NCI-H128 (cell line): ENCODE measurements at regions not wholly inside any gene's neighbourhood (a gene's known extent, or its start where the extent isn't known, plus 50 kb on each side); places are given as distances from the start of the nearest gene placed in this dataset.

Source experiments
- DNase-seq: peaks from one replicate; lab custom pipeline; 2025; ENCODE audit not compliant: unreplicated experiment; lab: John Stamatoyannopoulos, UW

DNA sequence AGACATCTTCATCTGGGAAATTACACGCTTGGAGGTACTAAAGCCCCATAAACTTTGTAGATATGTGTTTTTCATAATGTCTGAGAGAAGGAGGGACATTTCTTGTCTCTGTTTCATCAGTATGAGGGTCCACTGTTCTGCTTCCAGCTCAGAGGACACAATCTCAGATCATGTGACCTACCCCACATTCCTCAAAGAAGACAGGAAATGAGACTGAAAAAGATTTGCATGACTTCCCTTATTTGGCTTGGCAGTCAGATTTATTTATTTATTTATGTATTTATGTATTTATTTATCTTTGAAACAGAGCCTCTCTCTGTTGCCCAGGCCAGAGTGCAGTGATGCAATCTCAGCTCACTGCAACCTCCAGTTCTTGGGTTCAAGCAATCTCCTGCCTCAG is 463.7 kb upstream of the RGPD4 start:
- DNase-seq = no peak

DNA sequence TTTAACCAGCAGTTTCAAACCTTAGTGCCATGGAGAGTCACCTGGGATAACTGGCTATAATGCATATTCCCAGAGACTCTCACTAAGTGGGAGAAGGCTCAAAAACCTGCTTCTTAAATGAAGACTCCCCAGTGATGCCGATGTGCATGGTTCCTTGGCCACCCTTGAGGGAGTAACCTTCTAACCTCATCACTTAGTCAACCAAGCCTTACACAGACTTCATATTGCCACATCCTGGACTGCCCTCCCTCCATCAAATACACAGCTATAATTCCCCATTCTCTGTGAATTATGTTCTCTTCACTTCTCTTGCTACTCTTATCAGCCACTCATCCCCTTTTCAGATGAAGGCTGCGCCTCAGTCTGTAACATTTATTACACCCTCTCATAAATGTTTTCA is 462.9 kb upstream of the RGPD4 start:
- DNase-seq = no peak

DNA sequence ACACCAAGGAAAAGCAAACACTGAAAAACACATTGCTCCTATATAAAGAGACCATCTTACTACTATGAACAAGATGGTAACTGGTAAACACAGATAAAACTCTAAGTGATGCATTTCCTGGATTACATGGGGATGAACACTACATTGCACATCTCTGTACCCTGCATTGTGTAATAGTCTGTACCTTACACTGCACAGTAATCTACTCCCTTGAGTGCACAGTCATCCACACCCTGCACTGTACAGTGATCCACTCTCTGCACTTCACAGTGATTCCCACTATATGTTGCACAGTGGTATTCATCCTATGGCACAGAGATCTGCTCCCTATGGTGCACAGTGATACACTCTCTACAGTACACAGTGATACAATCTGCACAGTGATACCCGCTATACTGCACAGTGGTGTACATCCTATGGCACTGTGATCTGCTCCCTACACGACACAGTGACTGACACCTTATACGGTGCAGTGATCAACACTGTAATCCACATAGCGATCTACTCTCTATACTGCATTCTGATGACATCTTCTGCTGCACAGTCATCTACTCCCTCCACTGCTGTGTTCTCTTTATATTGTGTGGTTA is 462.2 kb upstream of the RGPD4 start:
- no peak for DNase-seq

DNA sequence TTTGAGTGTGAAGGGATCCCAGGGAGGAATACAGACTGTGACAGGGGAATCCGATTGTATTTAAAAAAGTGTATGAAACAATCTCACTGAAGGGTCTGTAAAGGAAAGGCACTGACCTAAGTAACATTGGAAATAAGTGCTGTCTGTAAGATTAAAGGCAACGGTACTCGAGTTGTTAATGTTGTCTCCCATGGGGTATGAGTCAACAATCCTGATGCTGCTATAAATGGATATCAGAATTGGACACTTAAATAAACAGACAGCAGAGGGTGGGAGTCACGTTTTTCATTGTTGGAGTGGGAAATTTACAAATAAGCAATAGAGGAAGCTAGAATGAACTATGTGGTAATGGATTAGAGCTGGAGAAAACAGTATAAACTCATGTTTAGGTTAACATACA is 452.4 kb upstream of the RGPD4 start:
- DNase-seq = no peak

DNA sequence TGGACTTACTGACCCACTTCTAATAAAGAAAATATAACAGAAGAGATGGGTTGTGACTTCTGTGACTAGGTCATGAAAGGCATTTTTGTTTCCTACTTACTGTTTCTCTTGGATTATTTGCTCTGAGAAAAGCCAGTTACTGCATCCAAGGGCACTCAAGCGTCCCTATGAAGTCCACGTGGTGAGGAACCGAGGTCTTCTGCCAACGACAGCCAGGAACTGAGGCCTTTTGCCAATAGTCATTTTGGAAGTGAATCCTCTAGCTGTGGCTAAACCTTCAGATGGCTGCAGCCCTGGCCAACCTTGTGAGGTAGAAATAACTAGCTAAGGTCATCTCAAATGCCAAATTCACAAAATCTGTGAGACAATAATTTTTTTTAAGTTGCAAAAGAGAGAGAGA is 449.8 kb upstream of the RGPD4 start:
- no peak for DNase-seq

DNA sequence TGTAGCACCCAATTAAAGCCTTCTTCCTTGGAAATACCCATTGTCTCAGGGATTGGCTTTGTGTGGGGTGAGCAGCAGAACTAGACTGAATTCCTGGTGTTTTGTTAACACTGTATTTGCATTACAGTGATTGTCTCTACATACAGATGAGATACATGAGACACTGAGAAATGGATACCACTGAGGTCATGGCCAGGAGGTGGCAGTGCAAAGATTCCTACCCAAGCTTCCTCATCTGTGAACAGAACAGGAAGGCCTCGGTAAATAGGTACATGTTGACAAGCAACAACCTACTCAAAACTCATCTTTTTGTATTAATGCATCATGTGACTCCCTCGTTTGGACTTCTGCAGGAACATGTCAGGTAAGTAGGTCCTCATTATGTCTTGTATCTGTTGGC is 445.8 kb upstream of the RGPD4 start:
- no peak for DNase-seq

DNA sequence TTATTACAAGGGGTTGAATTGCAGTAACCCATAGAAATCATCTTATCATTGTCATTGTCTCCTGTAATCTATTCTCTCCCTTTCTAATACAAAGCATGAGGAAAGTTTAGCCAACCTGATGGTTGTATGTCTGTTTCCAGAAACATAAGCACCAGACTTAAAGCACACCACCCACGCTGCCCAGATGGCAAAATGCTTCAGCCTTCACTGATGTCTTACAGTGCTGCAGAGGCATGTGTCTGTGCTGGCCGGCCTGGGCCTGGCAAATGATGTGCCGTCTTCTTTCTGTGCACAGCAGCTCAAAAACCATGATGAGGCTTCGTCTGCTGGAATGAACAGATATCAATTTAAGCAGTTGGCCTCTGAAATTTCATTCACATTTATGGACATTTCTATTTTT is 443.0 kb upstream of the RGPD4 start:
- DNase-seq = no peak

DNA sequence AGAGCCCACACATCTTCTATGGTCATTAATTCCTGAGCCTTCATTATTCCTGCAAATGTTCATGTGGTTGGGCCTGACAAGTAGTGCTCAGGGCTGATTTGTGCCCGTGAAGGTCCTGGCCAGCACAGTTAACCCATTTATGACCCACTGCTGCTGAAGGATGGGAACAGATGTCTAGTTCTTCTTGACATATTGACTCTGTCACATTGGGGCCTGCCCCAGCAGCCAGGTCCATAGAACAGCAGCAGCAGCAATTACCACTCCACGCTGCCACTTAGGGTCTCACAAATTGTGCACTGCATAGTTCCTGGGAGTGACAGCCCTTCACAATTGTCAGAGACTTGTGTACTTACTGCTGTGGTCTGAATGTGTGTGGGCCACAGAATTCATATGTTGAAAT is 442.3 kb upstream of the RGPD4 start:
- DNase-seq = no peak

DNA sequence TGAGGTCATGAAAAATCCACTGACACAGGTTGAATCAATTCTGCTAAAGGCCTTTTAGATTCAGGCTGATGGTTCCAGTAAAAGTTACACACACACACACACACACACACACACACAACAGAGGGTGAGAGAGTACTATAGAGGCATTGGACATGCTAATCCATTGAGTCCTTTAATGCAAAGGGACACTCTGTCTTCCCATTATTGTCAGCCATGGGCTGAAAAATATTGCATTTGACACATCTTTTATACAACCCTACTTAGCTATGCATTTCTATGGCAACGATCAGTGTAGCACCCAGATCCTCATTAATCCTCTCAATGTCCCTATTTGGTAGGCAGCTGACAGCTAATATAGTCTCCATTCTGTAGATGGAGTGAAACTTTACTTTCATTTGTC is 440.8 kb upstream of the RGPD4 start:
- no peak for DNase-seq

DNA sequence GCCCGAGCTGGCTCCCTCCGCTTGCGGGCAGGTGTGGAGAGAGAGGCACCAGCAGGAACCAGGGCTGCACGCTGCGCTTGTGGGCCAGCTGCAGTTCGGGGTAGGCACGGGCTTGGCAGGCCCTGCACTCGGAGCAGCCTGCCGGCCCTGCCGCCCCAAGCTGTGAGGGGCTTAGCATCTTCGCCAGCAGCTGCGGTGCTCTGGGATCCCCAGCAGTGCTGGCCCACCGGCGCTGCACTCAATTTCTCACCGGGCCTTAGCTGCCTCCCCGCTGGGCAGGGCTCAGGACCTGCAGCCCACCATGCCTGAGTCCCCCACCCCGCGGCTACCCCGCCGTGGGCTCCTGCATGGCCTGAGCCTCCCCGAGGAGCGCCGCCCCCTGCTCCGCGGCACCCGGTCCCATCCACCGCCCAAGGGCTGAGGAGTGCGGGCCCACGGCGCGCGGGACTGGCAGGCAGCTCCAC is 434.4 kb upstream of the RGPD4 start:
- DNase-seq = no peak

DNA sequence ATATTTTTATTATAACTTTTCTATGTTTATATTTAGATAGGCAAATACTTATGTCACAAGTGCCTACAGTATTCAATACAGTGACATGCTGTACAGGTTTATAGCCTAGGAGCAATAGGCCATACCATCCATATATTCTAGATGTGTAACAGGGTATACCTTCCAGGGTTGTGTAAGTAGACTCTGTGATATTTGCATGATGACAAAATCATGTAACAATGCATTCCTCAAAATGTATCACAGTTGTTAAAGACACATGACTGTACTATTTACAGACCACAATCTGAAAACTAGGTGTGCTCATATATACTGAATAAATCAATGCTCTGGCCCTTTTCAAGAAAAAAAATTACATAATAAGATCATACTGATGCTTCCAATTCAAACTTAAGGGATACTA is 433.2 kb upstream of the RGPD4 start:
- no peak for DNase-seq

DNA sequence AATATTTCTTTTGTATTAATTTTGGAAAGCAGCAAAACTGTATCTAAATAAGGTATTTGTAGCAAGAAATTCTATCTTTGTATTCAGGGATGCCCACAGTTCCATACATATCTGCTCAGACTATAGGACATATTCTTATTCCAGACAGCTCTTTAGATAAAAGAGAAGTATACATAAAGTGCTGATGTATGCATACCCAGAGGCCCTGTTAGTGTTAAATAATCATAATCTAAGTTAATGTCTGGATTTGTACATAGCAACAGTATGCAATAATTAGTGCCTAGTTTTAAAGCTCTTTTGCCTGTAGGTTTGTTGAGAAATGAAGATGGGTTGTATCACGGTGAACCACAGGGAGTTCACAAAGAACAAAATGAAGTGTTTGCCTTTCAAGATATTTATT is 428.0 kb upstream of the RGPD4 start:
- no peak for DNase-seq

DNA sequence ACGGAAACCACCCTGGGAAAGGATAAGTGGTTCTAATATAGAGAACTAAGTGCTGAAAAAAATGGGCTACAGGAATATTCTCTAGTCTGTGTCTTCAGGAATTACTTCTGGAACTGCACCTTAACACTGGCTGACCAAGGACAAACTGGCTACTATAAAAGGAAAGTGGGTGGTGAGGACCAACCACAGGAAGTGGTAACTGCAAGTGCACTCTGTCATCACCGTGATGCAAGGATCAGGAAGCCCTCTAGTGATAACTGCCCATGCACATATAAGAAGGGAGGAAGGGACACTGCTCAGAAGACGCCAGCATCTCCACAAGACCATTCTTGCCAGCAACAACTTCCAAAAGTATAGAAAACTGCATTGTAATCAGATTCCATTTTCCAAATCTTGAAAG is 424.4 kb upstream of the RGPD4 start:
- DNase-seq = no peak

DNA sequence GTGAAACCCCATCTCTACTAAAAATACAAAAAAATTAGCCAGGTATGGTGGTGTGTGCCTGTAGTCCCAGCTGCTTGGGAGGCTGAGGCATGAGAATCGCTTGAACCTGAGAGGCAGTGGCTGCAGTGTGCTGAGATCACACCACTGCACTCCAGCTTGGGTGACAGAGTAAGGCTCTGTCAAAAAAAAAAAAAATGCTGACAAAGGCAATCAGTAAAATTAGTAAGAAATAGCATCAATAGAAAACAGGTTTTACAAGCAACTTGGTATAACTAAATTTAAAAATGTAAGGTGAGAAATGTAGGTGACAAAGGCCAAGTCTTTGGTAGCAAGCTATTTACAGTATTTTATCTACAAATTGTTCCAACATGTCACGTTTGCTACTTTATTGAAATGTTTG is 421.4 kb upstream of the RGPD4 start:
- no peak for DNase-seq

DNA sequence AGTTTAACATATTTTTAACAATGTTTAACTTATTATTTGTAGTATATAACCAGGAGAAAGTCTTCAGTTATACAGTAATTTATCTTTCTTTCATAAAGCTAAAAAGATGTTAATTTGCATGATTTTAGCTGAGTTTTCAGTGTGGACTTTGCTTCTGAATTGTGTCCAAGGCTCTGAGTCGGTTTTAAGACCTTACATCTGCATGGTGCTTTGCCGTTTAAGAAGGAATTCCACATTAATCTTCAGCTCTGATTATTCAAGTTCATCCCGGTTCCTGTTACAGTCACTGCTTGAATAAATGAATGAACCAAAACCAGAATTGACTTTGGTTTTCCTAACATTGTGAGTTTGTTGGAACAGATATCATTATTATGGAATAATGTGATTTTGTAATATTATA is 419.7 kb upstream of the RGPD4 start:
- DNase-seq = no peak

DNA sequence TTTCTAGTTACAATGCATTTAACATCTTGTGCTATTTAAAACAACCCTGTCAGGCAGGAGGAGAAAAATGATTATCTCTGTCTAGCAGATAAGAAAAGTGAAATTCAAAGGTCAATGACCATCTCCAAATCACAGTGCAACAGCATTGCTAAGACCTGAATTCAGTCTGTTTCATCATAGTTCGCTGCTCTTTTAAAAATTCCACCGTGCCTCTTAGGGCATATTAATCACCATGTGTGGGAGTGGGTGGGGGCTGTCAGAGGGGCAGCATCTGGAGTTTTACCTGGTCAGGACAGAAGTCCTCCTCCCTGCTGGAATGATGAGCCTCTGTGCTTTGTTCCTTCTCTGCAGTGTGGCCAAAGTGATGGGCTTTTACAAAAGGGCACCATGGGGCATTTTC is 418.7 kb upstream of the RGPD4 start:
- no peak for DNase-seq

DNA sequence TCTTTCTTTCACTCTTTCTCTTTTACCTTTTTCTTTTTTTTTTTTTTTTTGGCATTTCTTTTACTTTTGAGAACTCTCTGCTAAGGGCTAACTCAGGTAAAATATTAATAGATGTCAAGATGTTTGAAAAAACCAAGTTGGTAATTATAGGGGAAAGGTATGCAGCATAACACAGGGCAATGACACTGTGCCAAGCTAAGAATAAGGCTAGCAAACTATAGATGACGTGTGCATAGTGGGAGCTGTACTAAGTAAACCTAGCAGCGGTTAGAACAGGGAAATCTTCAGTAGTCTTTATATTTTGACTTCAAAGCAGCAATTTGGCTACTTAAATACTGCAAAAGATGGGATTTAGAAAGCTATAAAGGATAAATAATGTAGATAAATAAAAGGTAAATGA is 415.4 kb upstream of the RGPD4 start:
- no peak for DNase-seq

DNA sequence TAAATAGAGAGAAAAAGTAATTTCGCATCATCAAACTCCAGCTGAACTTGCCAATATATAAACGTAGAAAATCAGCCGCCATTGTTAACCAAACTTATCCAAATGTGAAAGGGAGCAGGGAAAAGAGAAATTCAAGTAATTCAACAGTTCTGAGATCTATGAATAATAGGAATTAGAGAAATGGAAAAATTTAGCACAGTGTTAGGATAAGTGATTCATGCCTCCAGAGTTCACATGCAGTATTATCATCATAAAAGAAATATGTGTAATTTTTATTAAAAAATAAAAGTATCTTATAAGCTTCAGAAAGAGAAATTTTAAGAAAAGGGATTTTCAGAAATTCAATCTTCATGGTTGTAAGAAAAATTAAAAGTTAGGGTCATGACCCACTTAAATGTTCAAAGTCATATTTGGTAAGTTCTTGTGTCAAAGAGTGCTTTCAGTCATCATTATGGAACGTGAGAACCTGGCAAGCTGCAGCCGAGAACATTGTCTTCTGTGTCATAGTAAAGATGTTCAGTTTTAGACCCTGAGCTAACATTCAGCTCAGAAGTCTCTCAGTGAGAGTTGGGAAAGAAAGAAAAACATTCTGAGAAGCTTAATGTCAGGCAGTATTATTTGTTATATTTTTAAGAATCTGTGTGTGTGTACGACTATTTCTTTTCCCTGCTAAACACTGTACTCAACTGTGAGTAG is 414.3 kb upstream of the RGPD4 start:
- no peak for DNase-seq

DNA sequence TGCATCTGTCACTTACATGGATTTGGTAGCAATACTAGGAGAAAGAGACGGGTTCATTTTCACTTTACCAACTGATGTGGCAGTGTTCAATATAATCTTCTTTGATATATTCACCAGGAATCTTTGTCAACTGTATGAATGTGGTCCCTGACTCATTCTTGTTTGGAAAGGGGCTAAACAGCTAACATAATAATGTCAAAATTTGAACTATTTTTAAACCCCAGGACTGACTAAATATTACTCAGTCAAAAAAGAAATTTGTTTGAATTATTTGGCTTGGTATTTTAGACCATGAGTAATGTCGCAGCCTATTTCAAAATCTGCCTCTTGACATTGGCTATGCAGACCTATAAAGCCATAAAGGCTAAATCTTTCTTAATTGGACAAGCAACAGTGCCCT is 413.7 kb upstream of the RGPD4 start:
- no peak for DNase-seq

DNA sequence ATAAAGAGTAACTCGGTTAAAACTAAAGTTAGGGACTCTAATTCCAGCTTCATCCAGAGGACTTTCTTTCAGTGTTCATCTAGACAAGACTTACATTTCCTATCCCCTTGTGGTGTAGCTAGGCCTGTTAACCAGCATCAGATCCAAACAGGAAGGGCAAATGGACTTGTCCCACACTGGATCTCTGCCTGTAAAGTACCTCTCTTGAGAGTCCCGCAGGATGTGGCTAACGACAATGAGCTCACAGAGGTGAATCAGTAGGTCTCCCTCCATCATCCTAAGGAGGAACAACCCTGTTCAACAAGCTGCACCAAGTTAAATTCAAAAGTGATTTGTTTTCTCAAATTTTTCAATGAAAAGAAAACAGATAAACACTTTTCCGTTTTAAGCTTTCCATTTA is 412.3 kb upstream of the RGPD4 start:
- DNase-seq = no peak

DNA sequence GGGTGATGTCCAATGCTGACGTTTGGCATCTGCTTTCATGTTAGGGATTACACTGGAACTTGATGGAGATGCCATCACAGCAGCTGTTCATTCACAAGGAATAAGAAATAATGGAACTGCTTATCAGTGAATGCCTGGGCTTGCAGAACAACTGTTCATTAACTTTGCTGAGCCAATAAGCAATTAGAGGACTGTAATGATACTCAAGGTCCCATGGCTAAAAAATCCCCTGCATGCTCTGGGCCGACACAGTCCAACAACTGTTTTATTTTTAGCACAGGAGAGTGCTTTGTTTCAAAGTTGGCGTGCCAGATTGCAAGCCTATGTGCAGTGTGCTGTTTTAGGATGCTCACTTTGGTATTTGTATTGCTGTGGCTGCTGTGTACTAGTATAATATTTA is 408.0 kb upstream of the RGPD4 start:
- no peak for DNase-seq

DNA sequence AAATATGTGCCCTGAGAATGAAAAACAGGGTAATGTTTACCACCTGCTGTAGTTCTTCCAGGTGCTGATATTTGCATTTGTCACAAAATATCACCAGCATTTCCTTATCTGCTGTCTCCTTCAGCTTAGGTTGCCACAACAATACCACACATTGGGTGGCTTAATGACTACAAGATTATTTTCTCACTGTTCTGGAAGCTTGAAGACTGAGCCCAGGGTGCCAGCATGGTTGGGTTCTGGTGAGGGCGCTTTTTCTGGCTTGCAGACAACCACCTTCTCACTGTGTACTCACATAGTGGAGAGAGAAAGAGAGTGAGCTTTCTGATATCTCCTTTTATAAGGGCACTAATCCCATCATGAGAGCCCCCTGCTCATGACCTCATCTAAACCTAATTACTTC is 407.5 kb upstream of the RGPD4 start:
- DNase-seq = no peak

DNA sequence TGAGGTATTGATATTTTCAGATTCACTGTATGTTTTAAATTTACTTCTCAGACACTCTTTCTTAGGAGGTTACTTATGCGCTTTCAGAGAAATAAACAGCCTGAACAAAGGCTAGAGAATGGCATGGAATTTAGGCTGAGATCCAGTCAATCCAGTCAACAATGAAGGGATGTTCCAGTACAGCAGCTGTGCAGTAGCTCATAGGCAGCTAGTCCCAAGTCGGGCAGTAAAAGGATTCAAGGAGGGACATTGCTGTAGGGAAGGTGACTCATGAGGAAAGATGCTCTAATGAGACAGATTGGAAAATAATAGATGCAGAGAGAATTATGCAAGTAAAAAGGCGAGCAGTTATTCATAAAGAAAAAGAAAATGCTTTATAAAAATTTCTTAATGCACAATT is 397.9 kb upstream of the RGPD4 start:
- no peak for DNase-seq
